ENCODE measurements at regions not wholly inside any gene's neighbourhood (a gene's known extent, or its start where the extent isn't known, plus 50 kb on each side); places are given as distances from the start of the nearest gene placed in this dataset.

DNA sequence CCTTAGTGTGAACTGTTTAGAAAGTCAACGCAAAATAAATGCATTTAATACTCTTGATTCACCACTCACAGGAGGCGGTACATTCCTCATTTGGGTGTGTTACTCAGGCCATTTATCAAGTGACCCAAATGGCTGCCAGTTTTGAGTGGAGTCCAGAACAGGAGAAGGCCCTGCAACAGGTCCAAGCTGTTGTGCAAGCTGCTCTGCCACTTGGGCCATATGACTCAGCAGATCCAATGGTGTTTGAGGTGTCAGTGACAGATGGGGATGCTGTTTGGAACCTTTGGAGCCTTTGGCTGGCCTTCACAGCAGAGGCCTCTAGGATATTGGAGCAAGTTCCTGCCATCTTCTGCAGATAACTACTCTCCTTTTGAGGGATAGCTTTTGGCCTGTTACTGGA, 609.2 kb downstream of the KCNT2 start:
- DNase-seq = no peak

- no peak for DNase-seq
Observed at GRCh38 chr1:195981448-195982139, 626.6 kb downstream of the KCNT2 start.

- no peak for DNase-seq
Observed at GRCh38 chr1:195979646-195980045, 628.6 kb downstream of the KCNT2 start.

DNA sequence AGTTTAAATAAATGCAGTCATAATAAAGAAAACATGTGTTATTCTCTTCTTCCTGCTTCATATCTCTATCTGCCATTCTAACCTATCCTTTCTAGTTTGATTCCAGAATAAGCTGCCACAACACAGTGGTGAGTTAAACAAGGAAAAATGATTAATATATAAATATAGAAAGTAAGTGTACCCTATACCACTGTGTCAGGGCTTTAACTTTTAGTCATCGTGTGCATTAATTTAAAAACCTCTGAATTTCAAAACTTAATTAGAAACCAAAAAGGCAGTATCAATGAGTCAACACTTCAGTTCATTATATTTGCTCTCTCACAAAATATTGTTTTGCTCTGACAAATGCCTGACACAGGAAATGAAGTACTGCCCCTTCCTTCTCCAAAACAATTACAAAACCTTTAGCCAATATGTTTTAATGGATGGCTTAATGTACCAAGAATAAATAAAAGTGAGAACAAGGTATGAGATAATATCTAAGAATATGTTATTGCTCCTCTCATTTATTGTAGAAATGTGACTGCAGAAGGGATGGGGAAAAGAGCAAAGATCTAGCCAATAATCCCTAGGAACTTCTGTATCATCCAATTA, 634.8 kb downstream of the KCNT2 start:
- no peak for DNase-seq

- no peak for DNase-seq
Observed at GRCh38 chr1:195971589-195971988, 636.7 kb downstream of the KCNT2 start.

- DNase-seq = no peak
Observed at GRCh38 chr1:195970209-195970608, 638.0 kb downstream of the KCNT2 start.

DNA sequence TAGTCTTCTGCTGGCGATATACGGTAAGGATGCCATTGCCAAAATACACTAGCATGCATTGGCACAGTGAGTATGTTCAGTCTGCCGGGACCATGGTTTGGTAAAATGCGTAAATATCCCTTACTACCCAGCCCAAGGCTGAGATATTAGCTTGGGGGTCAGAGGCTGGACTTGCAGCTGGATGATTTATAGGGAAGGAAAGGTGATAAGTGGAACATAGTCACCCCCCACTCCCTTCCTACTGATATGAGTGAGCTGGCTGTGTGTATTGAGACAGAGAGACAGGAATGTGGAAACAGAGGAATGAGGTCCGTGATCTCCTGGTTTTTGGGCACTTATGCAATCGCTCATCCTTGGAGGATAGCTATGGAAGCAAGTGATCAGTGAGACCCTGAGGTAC, 642.8 kb downstream of the KCNT2 start:
- no peak for DNase-seq

DNA sequence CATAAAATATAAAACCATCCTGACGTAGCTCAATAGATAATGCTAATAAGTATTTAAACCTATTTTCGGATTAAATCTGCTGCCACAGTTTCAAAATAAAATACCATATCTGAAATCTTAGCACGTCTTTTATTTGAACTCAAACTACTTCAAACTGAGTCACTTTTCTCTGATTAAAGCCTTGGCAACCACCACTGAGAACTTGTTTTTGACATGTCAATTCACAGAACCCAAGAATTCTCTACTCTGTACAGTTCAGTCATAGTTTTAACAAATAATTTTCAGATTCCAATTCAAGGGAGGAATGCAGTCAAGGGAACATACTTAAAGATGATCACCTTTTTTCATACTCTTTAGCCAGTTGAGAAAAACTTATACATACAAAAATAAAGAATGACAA, 643.2 kb downstream of the KCNT2 start:
- no peak for DNase-seq

DNA sequence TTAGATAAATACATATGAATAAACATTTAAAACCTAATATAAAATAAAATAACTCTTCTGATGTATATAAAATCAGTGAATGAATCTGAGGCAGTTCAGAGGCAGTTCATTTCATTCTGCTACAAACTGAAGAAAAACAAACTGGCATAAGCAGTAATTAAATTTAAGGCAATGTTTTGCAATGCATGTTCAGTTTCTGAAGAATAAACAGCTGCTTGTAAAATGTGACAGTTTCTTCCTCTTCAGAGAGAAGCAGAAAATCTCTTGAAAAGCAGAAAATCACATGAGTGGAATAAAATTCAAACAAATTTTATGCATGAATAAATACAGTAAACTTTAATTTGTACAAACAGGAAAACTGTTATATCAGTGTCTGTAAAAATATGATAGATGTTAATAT, 643.7 kb downstream of the KCNT2 start:
- DNase-seq = no peak

GRCh38 chr1:195962051-195962450, 646.2 kb downstream of the KCNT2 start:
- DNase-seq = no peak

DNA sequence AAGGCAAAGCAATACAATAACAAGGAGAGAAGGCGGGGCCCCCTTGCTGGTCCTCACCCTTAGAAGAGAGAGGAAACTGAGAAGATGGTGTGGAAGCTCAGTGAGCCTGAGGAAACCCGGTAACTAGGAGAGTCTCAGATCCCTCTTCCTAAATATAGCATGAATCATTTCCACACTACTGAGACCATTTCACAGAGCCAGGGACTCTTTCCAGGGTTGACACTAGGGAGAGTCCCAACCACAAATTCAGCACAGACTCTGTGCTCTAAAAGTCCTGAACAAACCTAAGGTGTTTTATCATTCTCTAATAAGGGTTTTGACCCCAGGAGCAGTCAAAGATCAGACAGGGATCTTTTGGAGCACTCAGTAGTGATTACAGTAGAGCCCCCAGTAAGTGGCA, 647.7 kb downstream of the KCNT2 start:
- no peak for DNase-seq

DNA sequence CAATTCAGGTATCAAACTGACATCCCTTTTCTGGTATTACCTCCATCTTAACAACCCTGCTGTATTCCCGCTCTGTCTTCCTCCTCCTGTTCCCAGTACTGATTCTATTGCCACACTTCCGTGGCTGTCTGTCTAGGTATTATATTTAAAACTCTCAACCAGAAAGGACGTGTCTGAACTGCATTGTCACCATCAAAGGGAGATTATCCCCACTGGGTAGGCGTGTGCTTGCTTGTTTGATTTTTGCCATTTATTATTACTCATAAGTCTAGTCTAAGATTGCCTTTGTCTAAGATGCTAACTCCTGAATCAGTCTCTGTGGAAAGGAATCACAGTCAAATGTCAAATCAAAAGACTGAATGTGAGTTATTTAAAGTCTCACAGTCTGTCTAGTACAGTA, 650.1 kb downstream of the KCNT2 start:
- DNase-seq = no peak

DNA sequence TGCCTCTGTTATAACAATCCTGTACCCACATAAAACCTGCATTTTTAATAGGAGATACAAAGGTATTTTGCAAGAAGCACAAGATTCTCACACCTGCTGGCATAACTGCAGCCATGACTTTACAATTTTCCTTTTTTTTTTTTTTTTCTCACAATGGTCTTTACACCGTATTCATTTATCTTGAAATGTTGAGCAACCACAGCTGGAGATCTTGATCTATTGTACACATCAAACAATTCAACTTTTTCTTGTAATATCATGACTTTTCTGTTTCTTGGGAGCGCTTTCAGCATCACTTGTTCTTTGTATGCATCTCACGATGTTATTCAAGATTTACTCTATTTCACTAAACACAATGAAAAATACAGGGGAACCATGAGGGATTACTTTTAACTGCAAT, 651.4 kb downstream of the KCNT2 start:
- no peak for DNase-seq

DNA sequence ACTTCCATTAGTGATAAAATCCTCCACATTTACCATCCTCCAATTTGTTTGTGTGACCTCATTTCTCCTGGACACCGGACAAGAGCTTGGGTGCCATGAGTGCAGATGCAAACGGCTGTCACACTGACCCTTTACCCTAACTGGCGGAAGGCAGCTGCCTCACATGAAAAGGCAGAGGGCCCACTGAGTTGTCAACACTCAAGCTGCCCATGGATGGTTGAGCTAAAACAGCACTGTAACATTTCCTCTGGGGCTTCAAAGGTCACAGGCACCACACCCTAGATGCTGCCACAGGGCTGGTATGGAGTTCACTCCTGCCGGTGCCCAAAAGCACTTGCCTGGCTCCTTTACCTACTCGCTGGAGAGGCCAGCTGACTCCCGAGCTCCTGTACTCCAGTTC, 653.4 kb downstream of the KCNT2 start:
- DNase-seq = no peak

DNA sequence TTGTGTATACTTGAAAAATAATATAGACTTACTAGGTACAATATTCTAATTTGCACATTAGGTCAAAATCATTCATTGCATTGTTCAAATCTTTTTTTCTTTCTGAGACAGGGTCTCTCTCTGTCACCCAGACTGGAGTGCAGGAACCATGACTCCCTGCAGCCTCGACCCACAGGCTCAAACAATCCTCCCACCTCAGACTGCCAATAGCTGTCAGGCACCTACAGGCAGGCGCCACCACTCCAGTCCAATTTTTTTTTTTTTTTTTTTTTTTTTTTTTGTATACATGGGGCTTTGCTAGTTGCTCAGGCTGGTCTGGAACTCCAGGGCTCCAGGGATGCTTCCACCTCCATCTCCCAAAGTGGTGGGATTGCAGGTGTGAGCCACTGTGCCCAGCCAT, 656.9 kb downstream of the KCNT2 start:
- no peak for DNase-seq

DNA sequence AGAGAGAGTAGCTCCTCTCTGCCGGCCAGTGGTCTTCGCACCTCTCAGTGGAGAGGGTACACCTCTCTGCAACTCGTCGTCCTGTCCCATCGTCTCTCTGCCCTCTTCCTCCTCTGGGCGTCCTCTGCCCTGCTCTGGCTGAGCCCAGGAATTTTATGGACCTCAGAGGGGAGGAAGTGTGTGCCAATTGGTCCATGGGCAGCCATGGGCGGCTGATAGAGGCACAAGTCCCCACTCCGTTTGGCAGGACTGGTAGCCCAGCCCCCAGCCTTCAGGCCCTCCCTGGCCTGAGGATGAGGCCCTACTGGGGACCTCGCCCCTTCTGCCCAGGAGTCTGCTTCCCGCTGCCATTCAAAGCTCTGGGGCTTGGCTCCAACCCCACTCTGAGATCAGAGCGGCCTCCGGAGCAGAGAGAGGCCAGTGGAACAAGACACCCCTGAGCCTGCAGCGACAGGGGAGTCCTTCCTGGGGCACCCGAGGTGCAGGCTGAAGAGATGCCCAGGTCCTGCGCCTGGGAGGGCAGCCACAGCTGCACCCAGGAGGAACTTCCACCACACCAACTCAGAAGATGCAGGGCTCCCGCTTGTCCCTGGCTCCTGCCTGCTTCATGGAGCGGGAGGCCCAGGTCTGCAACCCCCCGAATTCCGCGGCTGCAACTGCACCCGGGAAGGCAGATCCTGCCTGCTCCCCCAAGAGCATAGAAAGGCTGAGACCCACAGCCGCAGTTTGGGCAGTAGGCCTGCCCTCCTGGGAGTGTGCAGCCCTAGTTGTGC, 659.9 kb downstream of the KCNT2 start:
- DNase-seq = no peak

DNA sequence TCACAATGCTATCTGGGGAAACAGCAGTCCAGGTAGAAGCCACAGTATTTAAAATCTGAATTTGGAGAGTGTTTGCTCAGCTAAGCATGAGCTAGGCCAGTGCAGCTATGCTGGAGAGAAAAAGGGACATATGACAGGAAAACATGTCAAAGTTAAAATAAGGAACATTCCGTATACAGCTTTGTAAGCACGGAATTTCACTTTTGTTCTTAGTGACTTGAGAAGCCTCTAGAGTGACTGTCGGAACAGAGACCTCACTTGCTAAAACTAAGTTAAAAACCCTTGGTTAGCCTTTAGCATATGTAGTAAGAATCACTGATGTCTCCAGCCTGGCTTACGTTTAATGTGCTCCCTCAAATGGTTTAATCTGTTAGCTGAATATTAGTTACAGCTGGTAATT, 661.7 kb downstream of the KCNT2 start:
- no peak for DNase-seq

DNA sequence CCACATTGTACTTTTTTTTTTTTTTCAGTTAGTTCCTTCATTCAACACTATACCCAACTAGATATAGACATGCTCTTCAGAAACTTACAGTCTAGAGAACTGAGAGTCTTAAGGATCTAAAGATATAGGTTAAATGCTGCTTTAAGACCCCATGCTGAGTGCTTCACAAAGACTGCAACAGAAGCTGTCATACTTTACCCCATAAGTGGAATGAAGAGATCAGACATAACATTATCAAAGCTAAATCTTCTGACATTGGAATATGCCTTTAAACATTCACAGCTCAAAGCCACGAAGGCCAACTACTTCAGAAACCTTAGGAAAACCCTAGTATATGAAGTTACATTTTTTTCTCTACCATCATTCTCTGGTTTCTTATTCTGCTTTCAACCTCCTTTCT, 666.4 kb downstream of the KCNT2 start:
- DNase-seq = no peak

DNA sequence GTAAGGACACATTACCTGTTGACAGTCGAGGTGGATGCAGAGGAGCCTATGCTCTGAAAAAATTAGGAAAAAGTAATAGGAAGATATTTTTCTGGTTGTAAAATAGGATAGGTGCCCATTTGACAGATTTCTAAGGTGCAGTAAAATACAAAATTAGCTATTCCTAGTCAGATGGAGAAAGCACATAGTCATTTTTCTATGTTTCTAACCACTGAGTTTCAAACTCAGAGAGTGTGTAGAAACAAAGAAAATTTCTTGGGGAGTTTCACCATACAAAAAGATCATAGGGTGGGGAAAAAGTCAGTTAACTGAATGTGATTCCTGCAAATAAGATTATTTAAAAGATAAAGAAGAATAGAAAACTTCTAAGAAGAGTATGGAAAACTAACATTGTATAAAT, 666.9 kb downstream of the KCNT2 start:
- DNase-seq = no peak

GRCh38 chr1:195939844-195940243, 668.4 kb downstream of the KCNT2 start:
- no peak for DNase-seq

- no peak for DNase-seq
Observed at GRCh38 chr1:195934817-195935553, 673.3 kb downstream of the KCNT2 start.

GRCh38 chr1:195933835-195934234, 674.4 kb downstream of the KCNT2 start:
- DNase-seq = no peak

- DNase-seq = no peak
Observed at GRCh38 chr1:195915826-195916225, 692.4 kb downstream of the KCNT2 start.

DNA sequence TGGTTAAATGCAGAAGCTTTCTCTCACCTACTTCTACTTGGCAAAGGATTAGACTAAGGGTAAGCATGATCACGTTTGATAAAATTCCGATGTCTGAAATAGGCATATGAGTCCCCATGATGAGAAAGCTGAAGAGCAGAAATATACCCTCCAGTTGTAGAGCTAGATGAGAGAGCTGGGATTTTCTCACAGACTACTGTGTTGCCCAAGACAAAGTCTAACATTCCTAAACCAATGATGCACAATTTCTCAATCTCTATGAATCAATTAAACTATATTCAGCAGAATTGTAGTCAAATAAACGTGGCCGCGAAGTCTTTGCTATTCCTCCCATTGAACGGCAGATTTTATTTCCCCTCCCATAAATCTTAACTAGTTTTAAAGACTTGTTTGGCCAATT, 699.2 kb downstream of the KCNT2 start:
- DNase-seq = no peak

Data from hematopoietic multipotent progenitor cell treated with erythropoietin and hydrocortisone succinate and interleukin-3 and kit ligand, for 6 days (in vitro differentiated cells).